ENCODE measurements at regions not wholly inside any gene's neighbourhood (a gene's known extent, or its start where the extent isn't known, plus 50 kb on each side); places are given as distances from the start of the nearest gene placed in this dataset.
"Not testable (repeated sequence)": the region's sequence is repeated elsewhere in the genome, so short reads cannot be mapped to it uniquely, and the experiment has no call there.

- FAIRE-seq (no peak), DNase-seq (ENCODE audit: insufficient read length, low spot score) (no peak)
These were observed 259.9 kb upstream of the RGMA start for GRCh38 chr15:93348711-93349545.

GRCh38 chr15:93347986-93348385, 259.0 kb upstream of the RGMA start:
- no peak for FAIRE-seq
- DNase-seq (ENCODE audit: insufficient read length, low spot score): no peak

- FAIRE-seq (no peak), DNase-seq (ENCODE audit: insufficient read length, low spot score) (no peak)
These were observed 257.0 kb upstream of the RGMA start for GRCh38 chr15:93345981-93346380.

GRCh38 chr15:93343402-93343801, 254.4 kb upstream of the RGMA start:
- not testable (repeated sequence) for DNase-seq (ENCODE audit: insufficient read length, low spot score); FAIRE-seq

GRCh38 chr15:93341164-93341563, 252.2 kb upstream of the RGMA start:
- DNase-seq (ENCODE audit: insufficient read length, low spot score): no peak
- no peak for FAIRE-seq

- DNase-seq (ENCODE audit: insufficient read length, low spot score) (no peak), FAIRE-seq (no peak)
These were observed 251.4 kb upstream of the RGMA start for GRCh38 chr15:93340406-93340805.

GRCh38 chr15:93333796-93334195, 244.8 kb upstream of the RGMA start:
- DNase-seq (ENCODE audit: insufficient read length, low spot score): no peak
- FAIRE-seq: no peak

- not testable (repeated sequence) for FAIRE-seq; DNase-seq (ENCODE audit: insufficient read length, low spot score)
These were observed 244.1 kb upstream of the RGMA start for GRCh38 chr15:93333126-93333525.

GRCh38 chr15:93332168-93332553, 243.2 kb upstream of the RGMA start:
- FAIRE-seq: no peak
- no peak for DNase-seq (ENCODE audit: insufficient read length, low spot score)

- DNase-seq (ENCODE audit: insufficient read length, low spot score) (no peak), FAIRE-seq (no peak)
These were observed 242.6 kb upstream of the RGMA start for GRCh38 chr15:93331545-93332167.

GRCh38 chr15:93330912-93331544, 242.0 kb upstream of the RGMA start:
- FAIRE-seq: no peak
- no peak for DNase-seq (ENCODE audit: insufficient read length, low spot score)

- no peak for FAIRE-seq
- no peak for DNase-seq (ENCODE audit: insufficient read length, low spot score)
These were observed 238.4 kb upstream of the RGMA start for GRCh38 chr15:93327364-93327763.

GRCh38 chr15:93324186-93324975, 235.4 kb upstream of the RGMA start:
- no peak for DNase-seq (ENCODE audit: insufficient read length, low spot score)
- no peak for FAIRE-seq

GRCh38 chr15:93321881-93322282, 232.9 kb upstream of the RGMA start:
- DNase-seq (ENCODE audit: insufficient read length, low spot score): no peak
- FAIRE-seq: no peak

GRCh38 chr15:93319121-93319814, 230.3 kb upstream of the RGMA start:
- FAIRE-seq (no peak), DNase-seq (ENCODE audit: insufficient read length, low spot score) (no peak)

GRCh38 chr15:93317772-93318171, 228.8 kb upstream of the RGMA start:
- FAIRE-seq (no peak), DNase-seq (ENCODE audit: insufficient read length, low spot score) (no peak)

GRCh38 chr15:93314245-93314644, 225.2 kb upstream of the RGMA start:
- no peak for FAIRE-seq
- no peak for DNase-seq (ENCODE audit: insufficient read length, low spot score)

GRCh38 chr15:93312891-93313486, 224.0 kb upstream of the RGMA start:
- no peak for FAIRE-seq
- DNase-seq (ENCODE audit: insufficient read length, low spot score): no peak

- FAIRE-seq: no peak
- DNase-seq (ENCODE audit: insufficient read length, low spot score): no peak
These were observed 222.6 kb upstream of the RGMA start for GRCh38 chr15:93311620-93312019.
